ENCODE measurements at regions not wholly inside any gene's neighbourhood (a gene's known extent, or its start where the extent isn't known, plus 50 kb on each side); places are given as distances from the start of the nearest gene placed in this dataset.
"Not testable (repeated sequence)": the region's sequence is repeated elsewhere in the genome, so short reads cannot be mapped to it uniquely, and the experiment has no call there.

GRCh38 chr3:36077320-36077719 lies 303.0 kb upstream of the STAC start:
- no peak for DNase-seq (ENCODE audit: low read depth in 2 of 2)

GRCh38 chr3:36082958-36083357 lies 297.3 kb upstream of the STAC start:
- DNase-seq (ENCODE audit: low read depth in 2 of 2), result not testable (repeated sequence)

GRCh38 chr3:36095238-36095637 lies 285.1 kb upstream of the STAC start:
- no peak for DNase-seq (ENCODE audit: low read depth in 2 of 2)

GRCh38 chr3:36097209-36097608 lies 283.1 kb upstream of the STAC start:
- no peak for DNase-seq (ENCODE audit: low read depth in 2 of 2)

GRCh38 chr3:36114353-36114752 lies 266.0 kb upstream of the STAC start:
- no peak for DNase-seq (ENCODE audit: low read depth in 2 of 2)

- no peak for DNase-seq (ENCODE audit: low read depth in 2 of 2)
Measured at GRCh38 chr3:36124118-36124796, 256.0 kb upstream of the STAC start.

GRCh38 chr3:36132214-36132613 lies 248.1 kb upstream of the STAC start:
- no peak for DNase-seq (ENCODE audit: low read depth in 2 of 2)

- no peak for DNase-seq (ENCODE audit: low read depth in 2 of 2)
Measured at GRCh38 chr3:36135863-36136262, 244.4 kb upstream of the STAC start.

GRCh38 chr3:36142746-36143145 lies 237.6 kb upstream of the STAC start:
- DNase-seq (ENCODE audit: low read depth in 2 of 2), result no peak

- no peak for DNase-seq (ENCODE audit: low read depth in 2 of 2)
Measured at GRCh38 chr3:36146404-36146803, 233.9 kb upstream of the STAC start.

GRCh38 chr3:36147934-36148558 lies 232.3 kb upstream of the STAC start:
- no peak for DNase-seq (ENCODE audit: low read depth in 2 of 2)

- DNase-seq (ENCODE audit: low read depth in 2 of 2), result no peak
Measured at GRCh38 chr3:36149447-36149865, 230.8 kb upstream of the STAC start.

GRCh38 chr3:36155515-36155914 lies 224.8 kb upstream of the STAC start:
- no peak for DNase-seq (ENCODE audit: low read depth in 2 of 2)

- DNase-seq (ENCODE audit: low read depth in 2 of 2), result no peak
Measured at GRCh38 chr3:36164400-36164799, 215.9 kb upstream of the STAC start.

- DNase-seq (ENCODE audit: low read depth in 2 of 2), result no peak
Measured at GRCh38 chr3:36165509-36166290, 214.6 kb upstream of the STAC start.

GRCh38 chr3:36166477-36166876 lies 213.8 kb upstream of the STAC start:
- DNase-seq (ENCODE audit: low read depth in 2 of 2), result no peak

- no peak for DNase-seq (ENCODE audit: low read depth in 2 of 2)
Measured at GRCh38 chr3:36172699-36173098, 207.6 kb upstream of the STAC start.

GRCh38 chr3:36175113-36175812 lies 205.0 kb upstream of the STAC start:
- no peak for DNase-seq (ENCODE audit: low read depth in 2 of 2)

GRCh38 chr3:36175916-36176461 lies 204.3 kb upstream of the STAC start:
- no peak for DNase-seq (ENCODE audit: low read depth in 2 of 2)

- DNase-seq (ENCODE audit: low read depth in 2 of 2), result no peak
Measured at GRCh38 chr3:36178018-36178417, 202.3 kb upstream of the STAC start.

GRCh38 chr3:36182024-36182423 lies 198.3 kb upstream of the STAC start:
- no peak for DNase-seq (ENCODE audit: low read depth in 2 of 2)

GRCh38 chr3:36187197-36187596 lies 193.1 kb upstream of the STAC start:
- DNase-seq (ENCODE audit: low read depth in 2 of 2), result not testable (repeated sequence)
